HG03103 (cell line): ENCODE measurements at regions not wholly inside any gene's neighbourhood (a gene's known extent, or its start where the extent isn't known, plus 50 kb on each side); places are given as distances from the start of the nearest gene placed in this dataset.
"Not testable (repeated sequence)": the region's sequence is repeated elsewhere in the genome, so short reads cannot be mapped to it uniquely, and the experiment has no call there.

Source experiments
- ATAC-seq: cut with Tn5 transposase; IDR thresholded peaks from one replicate; pipeline ENCODE4 v1.9.1; 2021; ENCODE audit warnings: low read depth; ENCODE audit not compliant: unreplicated experiment

- ATAC-seq, result no peak
Measured at GRCh38 chr1:117702654-117703053, 96.8 kb downstream of the TENT5C start.

DNA sequence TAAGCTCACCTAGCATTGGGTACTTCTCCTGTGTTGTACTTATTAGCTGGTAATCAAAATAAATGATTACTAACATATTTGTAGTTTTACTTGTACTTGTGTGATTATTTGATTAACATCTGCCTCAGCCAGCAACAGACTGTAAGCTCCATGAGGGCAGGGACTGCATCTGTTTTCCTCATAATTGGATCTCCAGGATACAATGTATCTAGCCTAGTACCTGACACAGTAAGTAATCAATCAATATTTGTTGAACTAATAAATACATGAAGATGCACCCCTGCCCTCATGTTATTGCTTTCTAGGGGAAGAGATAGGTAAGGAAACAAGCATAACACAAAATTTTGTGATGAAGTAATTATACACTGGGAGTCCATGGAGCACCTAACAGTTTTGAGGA lies 101.5 kb downstream of the TENT5C start:
- no peak for ATAC-seq

DNA sequence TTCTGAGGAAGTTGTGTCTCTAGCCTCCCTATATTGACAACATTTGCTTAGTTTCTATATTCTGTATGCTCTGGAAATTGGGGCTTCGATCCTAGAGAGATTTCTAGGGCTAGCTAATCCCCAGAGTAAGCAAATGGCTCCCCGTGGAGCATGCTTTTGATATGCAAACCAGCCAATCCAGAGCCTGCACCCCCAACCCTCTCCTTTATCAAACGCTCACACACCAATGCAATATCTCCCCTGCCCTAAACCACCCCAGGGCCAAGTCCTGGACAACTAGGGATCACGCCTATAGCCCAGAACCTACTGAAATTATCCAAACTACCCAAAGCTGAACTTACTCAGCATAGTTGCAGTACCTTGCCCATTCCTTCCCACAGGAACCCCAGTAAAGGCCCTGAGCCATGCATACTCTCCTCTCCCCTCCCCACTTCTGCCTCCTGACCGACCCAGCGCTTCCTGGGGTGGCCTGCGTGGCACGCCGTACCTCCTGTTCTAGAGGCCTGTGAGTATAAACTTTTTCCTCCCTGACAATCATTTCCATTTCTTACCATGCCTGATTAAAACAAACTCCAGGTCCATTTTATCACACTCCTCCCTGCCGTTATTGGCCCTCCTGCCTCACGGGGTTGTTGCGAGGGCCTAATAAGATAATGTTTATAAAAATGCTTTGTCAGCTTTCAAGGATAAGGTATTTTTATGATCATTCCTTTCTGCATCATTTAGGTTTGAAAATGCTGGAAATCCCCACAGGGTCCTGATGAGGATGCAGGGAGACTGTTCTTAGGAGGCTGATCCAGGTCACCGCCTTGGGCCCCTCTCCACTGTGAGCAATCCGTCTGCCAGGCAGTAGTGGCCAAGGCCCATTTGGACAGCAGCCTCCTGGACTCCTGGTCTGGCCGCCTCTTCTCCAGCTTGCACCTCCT lies 102.7 kb downstream of the TENT5C start:
- no peak for ATAC-seq

DNA sequence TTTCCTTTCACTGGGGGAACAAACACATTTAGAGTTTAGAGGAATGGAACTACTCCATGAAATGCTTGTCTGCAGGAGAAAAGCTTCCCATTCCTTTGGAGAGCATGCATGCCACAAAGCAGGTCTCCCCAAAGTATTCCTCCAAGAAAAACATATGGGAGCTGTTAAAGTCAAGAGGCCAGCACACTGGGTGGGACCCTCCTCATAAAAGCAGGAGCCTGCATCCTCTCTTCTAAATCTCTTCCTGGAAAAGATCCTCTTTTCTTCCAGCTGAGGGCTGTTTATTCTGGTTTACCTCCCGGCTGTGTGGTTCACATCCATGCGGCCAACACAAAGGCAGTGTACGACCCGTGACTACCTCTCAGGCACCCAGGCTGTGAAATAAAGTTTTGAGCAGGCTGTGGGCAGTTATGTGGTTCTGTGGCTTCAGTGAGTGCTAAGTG lies 103.4 kb downstream of the TENT5C start:
- ATAC-seq, result no peak

GRCh38 chr1:117710710-117711109 lies 104.9 kb downstream of the TENT5C start:
- no peak for ATAC-seq

DNA sequence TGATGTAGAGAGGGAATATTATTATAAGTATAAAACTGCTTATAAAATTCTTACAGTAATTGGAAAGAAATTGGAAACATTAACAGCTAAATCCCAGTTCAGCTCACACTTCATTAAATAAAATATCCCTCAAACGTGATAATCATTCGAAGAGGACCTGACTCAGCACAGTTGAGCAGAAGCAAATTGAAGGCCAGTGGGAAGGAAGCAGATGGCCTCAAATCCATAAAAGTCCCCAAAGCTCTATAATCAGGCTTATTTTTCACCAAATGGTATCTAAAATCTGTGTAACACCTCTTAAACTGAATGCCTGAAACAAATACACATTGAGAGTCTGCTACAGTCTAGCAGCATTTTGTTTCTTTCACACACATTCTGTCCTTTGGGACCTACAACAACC lies 106.8 kb downstream of the TENT5C start:
- no peak for ATAC-seq

GRCh38 chr1:117714546-117714945 lies 108.7 kb downstream of the TENT5C start:
- no peak for ATAC-seq

DNA sequence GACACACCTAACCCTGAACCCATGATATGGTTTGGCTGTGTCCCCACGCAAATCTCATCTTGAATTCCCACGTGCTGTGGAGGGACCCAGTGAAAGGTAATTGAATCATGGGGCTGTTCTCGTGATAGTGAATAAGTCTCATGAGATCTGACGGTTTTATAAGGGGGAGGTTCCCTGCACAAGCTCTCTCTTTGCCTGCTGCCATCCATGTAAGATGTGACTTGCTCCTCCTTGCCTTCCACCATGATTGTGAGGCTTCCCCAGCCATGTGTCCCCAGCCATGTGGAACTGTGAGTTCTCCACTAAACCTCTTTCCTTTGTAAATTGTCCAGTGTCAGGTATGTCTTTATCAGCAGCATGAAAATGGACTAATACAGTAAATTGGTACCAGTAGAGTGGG lies 110.2 kb downstream of the TENT5C start:
- ATAC-seq, result not testable (repeated sequence)

GRCh38 chr1:117717980-117718379 lies 112.1 kb downstream of the TENT5C start:
- ATAC-seq, result not testable (repeated sequence)

DNA sequence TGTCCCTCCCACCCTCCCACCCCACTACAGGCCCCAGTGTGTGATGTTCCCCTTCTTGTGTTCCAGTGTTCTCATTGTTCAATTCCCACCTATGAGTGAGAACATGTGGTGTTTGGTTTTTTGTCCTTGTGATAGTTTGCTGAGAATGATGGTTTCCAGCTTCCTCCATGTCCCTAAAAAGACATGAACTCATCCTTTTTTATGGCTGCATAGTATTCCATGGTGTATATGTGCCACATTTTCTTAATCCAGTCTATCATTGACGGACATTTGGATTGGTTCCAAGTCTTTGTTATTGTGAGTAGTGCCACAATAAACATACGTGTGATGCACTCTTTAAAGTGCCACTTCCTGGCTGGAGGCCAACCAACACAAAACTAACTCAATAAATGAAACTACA lies 112.7 kb downstream of the TENT5C start:
- not testable (repeated sequence) for ATAC-seq

DNA sequence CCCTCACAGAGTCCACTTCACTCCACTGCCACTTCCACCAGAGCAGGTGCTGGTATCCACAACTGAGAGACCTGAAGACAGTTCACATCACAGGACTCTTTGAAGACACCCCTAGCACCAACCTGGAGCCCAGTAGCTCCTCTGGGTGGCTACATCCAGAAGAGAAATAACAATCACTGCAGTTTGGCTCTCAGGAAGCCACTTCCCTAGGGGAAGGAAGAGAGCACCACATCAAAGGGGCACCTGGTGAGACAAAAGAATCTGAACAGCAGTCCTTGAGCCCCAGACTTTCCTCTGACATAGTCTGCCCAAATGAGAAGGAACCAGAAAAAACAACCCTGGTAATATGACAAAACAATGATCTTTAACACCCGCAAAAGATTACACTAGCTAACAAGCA lies 113.2 kb downstream of the TENT5C start:
- no peak for ATAC-seq

DNA sequence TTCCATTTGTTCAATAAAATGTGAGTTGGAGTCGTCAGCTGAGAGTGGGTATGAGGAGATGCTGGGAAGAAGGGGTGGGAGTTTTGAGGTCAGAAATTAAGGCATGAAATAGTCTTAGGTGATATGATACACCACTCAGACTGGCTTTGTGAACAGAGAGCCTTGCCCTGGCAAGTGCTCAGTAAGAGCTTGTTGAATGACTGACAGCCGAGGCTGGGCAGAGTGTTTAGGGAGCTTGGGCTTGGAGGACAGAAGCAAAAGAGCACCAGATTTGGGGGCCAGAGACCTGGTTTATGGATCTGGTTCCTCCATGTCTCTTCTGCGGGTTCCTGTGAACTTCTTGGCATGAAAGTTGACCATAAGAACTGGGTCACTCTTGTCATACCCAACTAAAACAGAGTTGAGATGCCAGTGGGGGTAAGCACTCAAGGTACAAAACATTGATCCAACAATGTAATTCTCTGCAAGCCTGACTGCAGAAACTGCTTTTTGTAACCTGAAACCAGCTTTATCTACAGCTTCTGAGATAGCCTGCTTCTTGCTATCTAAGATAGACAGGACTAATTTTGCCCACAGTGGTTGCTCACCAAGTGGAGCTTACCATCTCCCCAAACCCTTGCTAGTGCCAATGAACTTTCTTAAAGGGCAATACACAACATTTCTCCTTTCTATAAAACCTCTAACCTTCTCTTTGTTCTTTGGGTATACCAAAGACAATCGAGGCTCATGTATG lies 126.4 kb downstream of the TENT5C start:
- no peak for ATAC-seq

- no peak for ATAC-seq
Measured at GRCh38 chr1:117732956-117733355, 127.1 kb downstream of the TENT5C start.

GRCh38 chr1:117734403-117734802 lies 128.6 kb downstream of the TENT5C start:
- ATAC-seq, result no peak

DNA sequence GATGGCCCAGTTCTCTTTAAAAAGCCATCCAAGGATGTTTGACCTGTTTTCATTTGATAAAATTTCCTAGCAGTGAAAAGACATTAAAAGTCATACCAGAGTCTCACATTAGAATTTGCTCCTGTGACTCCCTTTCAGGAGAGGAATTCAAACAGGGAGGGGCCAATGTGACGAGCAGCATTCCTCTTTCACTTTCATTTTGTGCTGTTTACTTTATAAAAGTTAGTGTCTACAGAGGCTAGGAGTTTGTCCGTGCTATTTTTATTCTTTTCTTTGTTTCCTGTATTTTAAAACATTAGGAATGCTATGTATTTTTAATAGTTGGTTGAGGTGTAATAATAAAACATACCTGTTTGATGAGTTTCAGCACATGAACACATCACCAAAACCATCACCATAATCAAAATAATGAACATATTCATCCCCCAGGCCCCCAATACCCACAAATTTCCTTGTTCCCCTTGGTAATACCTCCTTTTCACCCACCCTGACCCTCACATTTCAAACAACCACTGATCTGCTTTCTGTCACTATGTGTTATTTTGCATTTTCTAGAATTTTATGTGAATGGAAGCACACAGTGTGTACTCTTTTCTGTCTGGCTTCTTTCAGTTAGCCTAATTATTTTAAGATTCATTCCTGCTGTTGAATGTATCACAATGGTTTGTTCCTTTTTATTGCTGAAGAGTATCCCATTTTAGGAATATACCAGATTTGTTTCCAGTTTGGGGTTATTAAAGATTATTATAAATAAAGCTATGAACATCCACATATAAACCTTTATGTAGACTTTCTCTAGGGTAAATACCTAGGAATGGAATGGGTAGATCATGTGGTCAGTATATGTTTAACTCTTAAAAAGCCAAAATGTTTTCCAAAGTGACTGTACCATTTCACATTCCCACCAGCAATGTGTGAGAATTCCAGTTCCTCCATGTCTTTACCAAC lies 129.5 kb downstream of the TENT5C start:
- no peak for ATAC-seq

- ATAC-seq, result no peak
Measured at GRCh38 chr1:117739504-117739903, 133.7 kb downstream of the TENT5C start.

DNA sequence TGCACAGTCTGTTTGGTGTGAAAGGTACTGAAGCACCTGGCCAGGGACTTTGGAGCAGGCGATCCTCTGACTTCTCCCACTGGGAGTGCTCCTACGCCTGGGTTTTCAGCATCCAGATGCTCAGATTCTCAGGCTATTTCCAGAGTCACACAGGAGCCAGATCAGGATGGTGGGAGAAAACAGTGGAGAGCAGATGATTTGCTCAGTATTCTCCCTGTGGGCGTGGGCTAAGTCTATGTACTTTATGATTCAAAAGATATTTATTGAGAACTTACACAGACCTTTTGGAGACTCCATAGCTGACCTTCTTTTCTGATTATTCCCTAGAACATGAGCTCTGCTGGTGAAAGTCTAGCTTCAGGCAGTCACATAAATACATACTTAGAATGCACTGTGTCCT lies 134.6 kb downstream of the TENT5C start:
- no peak for ATAC-seq

DNA sequence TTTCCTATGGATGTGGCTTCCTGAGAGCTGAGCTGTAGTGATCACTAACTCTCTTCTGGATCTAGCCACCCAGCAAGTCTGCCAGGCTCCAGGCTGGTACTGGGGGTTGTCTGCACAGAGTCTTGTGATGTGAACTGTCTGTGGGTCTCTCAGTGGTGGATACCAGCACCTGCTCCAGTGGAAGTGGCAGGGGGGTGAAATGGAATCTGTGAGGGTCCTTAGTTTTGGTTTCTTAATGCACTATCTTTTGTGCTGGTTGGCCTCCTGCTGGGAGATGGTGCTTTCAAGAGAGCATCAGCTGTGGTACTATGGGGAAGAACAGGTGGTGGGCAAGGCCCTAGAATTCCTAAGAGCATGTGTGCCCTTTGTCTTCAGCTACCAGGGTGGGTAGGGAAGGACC lies 140.7 kb downstream of the TENT5C start:
- not testable (repeated sequence) for ATAC-seq

DNA sequence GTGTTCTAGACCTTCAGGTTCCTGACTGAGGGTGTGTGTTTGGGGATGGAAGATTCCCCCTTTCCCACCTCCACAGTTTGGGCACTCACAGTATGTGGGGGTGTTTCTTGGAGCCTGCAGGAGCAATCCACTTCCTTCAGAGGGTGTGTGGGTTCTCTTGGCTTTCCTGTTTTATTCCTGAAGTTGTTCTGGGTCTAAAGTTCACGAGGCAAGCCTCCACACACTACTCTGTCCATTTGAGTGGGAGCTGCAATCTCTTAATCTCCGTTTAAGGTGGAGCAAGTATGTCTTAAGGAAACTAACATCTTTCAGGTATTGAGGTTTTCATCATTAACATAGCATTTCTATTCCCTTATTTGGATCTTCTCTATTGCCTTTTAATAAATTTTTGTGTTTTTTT lies 141.8 kb downstream of the TENT5C start:
- ATAC-seq, result no peak

DNA sequence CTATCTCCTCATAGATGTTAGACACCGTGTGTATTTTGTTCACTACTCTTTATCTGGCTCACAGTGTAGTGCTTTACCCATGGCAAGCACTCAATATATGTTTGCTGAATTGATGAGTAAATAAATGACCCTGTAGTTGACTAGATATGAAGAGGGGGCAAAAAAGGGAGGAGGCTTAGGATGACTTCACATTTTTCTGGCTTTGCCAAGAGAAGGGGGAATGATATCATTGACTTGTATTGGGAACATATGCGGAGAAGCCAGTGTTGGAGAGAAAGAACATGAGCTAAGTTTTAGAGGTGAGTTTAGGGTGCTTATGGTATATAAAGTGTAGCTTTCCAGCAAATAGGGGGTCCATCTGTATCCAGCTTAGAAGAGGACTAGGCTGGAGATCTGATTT lies 145.5 kb downstream of the TENT5C start:
- ATAC-seq, result no peak

DNA sequence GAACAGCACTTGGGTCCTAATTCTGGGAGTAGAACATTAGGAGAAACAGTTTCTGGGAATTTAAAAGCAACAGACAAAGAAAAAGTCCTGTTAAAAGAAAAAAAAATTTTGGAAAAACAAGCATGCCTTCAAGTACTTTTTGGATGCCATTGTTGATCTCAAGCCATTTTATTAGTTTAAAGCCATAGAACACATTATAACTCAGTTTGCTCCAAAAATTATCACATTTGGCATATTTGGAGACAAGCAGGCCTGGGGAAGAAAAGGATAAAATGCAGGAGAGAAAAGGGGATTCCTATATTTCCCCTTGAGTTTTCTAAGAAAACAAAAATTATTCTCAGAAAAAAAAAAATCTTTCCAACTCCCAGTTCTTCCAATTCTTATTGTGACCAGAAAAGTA lies 146.8 kb downstream of the TENT5C start:
- ATAC-seq, result no peak
